ENCODE measurements at regions not wholly inside any gene's neighbourhood (a gene's known extent, or its start where the extent isn't known, plus 50 kb on each side); places are given as distances from the start of the nearest gene placed in this dataset.
"Not testable (repeated sequence)": the region's sequence is repeated elsewhere in the genome, so short reads cannot be mapped to it uniquely, and the experiment has no call there.

GRCh38 chr12:67774983-67775587 is 126.5 kb downstream of the DYRK2 start:
- no peaks in the 10 kb centered on the region for H3K4me1 Mint-ChIP-seq
- ATAC-seq (no peak), DNase-seq (ENCODE audit: low spot score in 2 of 2) (no peak)
- no peak overlapping the region for H3K4me3 Mint-ChIP-seq
- H3K27ac Mint-ChIP-seq, result no peak overlapping the region
- H3K9me3 Mint-ChIP-seq, result no peaks in the 10 kb centered on the region
- H3K36me3 Mint-ChIP-seq, result no peaks in the 10 kb centered on the region

GRCh38 chr12:67780580-67781084 is 132.1 kb downstream of the DYRK2 start:
- H3K4me3 Mint-ChIP-seq, result no peak overlapping the region

GRCh38 chr12:67782573-67782972 is 134.0 kb downstream of the DYRK2 start:
- Mint-ChIP-seq H3K27ac (no peak overlapping the region), H3K36me3 (no peaks in the 10 kb centered on the region), H3K4me1 (peaks cover 6% of the 10 kb centered on the region), H3K4me3 (no peak overlapping the region), H3K9me3 (no peaks in the 10 kb centered on the region)
- ATAC-seq (no peak), DNase-seq (ENCODE audit: low spot score in 2 of 2) (no peak)

More at GRCh38 chr12:67780580-67781084, 132.1 kb downstream of the DYRK2 start:
- Mint-ChIP-seq H3K9me3 (no peaks in the 10 kb centered on the region), H3K36me3 (no peaks in the 10 kb centered on the region), H3K27ac (no peak overlapping the region), H3K4me1 (peaks cover 6% of the 10 kb centered on the region)
- ATAC-seq, result no peak
- DNase-seq (ENCODE audit: low spot score in 2 of 2), result no peak

DNA sequence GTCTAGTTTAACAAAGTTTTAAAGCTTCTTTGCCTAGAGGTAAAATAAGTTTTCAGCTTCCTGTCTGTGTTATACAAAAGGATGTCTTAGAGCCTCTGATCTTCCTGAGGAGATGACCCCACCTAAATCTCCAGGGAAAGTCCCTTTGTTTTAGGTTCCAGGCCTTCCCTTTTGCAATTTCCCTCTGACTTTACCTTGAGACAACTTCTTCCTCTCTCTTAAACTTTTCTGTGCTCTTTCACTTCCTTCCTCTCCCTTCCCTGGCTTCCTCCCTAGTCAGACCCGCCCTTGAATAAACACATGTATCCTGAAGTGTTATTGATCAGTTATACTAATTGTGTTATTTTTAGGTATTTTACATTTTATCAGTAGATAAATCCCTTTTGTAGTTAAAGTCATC is 134.8 kb downstream of the DYRK2 start:
- H3K27ac Mint-ChIP-seq, result no peak overlapping the region
- H3K4me1 Mint-ChIP-seq, result peaks cover 6% of the 10 kb centered on the region
- no peak overlapping the region for H3K4me3 Mint-ChIP-seq
- H3K36me3 Mint-ChIP-seq, result no peaks in the 10 kb centered on the region
- ATAC-seq (no peak), DNase-seq (ENCODE audit: low spot score in 2 of 2) (no peak)
- no peaks in the 10 kb centered on the region for H3K9me3 Mint-ChIP-seq

- no peak overlapping the region for H3K27ac Mint-ChIP-seq
- DNase-seq (ENCODE audit: low spot score in 2 of 2), result no peak
- H3K4me3 Mint-ChIP-seq, result no peak overlapping the region
These were observed 136.3 kb downstream of the DYRK2 start for GRCh38 chr12:67784831-67785230.

DNA sequence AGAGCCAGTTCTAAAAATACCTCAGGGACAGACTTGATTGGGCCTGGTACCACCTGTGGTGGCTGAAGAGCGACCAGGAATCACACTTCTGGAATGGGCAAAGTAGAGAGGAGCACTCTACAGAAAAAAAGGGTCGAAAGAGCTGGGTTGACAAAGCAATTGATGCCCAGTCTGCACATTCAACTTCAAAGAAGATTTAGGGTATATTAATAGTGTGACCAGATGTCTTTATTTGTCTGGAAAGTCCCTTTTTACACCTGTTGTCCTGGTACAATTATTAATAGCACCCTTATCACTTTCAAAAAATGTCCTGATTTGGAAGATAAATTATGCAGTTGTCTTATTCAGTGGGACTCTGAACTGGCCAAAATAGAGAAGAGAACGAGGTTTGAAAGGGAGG is 137.5 kb downstream of the DYRK2 start:
- no peaks in the 10 kb centered on the region for H3K9me3 Mint-ChIP-seq
- H3K36me3 Mint-ChIP-seq, result no peaks in the 10 kb centered on the region
- H3K4me3 Mint-ChIP-seq, result no peak overlapping the region
- DNase-seq (ENCODE audit: low spot score in 2 of 2) (no peak), ATAC-seq (no peak)
- H3K4me1 Mint-ChIP-seq, result peaks cover 6% of the 10 kb centered on the region
- peak overlapping the region; percentile 17 for H3K27ac Mint-ChIP-seq

More at GRCh38 chr12:67784831-67785230, 136.3 kb downstream of the DYRK2 start:
- H3K4me1 Mint-ChIP-seq, result peaks cover 6% of the 10 kb centered on the region
- no peaks in the 10 kb centered on the region for H3K36me3 Mint-ChIP-seq
- no peak for ATAC-seq
- H3K9me3 Mint-ChIP-seq, result no peaks in the 10 kb centered on the region

- peaks cover 6% of the 10 kb centered on the region for H3K4me1 Mint-ChIP-seq
- ATAC-seq (no peak), DNase-seq (ENCODE audit: low spot score in 2 of 2) (no peak)
- H3K27ac Mint-ChIP-seq, result no peak overlapping the region
- no peak overlapping the region for H3K4me3 Mint-ChIP-seq
- H3K9me3 Mint-ChIP-seq, result peaks cover 3% of the 10 kb centered on the region
- H3K36me3 Mint-ChIP-seq, result no peaks in the 10 kb centered on the region
These were observed 139.6 kb downstream of the DYRK2 start for GRCh38 chr12:67788118-67788517.

DNA sequence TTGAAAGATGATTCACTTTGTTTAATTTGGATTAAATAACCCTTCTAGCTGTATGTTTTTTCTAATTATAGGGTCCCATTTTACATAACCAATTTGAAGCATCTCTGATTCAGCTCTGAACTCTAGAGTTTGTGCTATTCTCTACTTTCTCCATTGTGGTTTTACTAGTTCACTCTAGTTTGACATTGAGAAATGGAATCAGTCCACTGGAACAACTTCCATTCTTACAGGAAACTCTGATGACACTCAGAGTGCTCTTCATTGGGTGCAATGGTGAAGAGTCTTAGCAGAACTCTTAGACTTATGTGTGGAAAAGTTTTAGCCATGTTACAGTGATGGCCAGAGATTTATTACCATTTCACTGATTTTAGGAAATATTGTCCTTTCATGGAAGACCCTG is 140.7 kb downstream of the DYRK2 start:
- H3K4me1 Mint-ChIP-seq, result no peaks in the 10 kb centered on the region
- no peak overlapping the region for H3K4me3 Mint-ChIP-seq
- H3K27ac Mint-ChIP-seq, result no peak overlapping the region
- no peak for ATAC-seq
- H3K9me3 Mint-ChIP-seq, result peaks cover 3% of the 10 kb centered on the region
- no peaks in the 10 kb centered on the region for H3K36me3 Mint-ChIP-seq
- no peak for DNase-seq (ENCODE audit: low spot score in 2 of 2)

DNA sequence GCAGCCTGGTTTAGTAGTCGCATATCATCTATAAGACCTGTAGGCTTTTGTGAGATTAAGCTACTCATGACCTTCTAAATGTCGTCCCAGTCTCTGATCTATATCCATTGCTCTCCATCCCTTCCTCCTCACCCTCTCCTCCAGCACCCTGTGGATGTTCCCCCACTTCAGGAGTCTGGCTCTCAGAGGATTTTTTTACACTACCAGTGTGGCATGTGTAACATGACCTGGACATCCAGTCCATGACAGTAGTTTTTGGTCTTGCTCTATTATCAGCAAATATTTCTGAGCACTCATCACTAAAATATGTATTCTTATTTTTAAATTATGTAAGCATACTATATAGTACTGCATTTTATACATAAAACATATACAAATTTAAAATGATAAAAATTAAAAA is 142.1 kb downstream of the DYRK2 start:
- peaks cover 3% of the 10 kb centered on the region for H3K9me3 Mint-ChIP-seq
- no peaks in the 10 kb centered on the region for H3K36me3 Mint-ChIP-seq
- no peak for DNase-seq (ENCODE audit: low spot score in 2 of 2)
- no peak overlapping the region for H3K4me3 Mint-ChIP-seq
- H3K27ac Mint-ChIP-seq, result no peak overlapping the region
- no peak for ATAC-seq
- no peaks in the 10 kb centered on the region for H3K4me1 Mint-ChIP-seq

DNA sequence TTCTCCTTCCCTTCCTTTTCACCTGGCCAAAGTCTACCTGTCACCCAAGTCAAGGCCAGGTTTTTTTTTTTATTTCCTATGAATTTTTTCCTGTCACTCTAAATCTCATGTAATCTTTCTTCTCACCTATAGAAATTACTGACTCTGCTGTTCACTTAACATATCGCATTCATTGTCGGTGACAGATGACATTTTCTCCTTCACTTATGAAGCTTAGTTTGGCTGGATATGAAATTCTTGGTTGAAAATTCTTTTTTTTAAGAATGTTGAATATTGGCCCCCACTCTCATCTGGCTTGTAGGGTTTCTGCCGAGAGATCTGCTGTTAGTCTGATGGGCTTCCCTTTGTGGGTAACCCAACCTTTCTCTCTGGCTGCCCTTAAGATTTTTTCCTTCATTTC is 142.8 kb downstream of the DYRK2 start:
- H3K27ac Mint-ChIP-seq; H3K4me1 Mint-ChIP-seq; H3K36me3 Mint-ChIP-seq; H3K9me3 Mint-ChIP-seq; H3K4me3 Mint-ChIP-seq; ATAC-seq; DNase-seq (ENCODE audit: low spot score in 2 of 2): not testable (repeated sequence)

DNA sequence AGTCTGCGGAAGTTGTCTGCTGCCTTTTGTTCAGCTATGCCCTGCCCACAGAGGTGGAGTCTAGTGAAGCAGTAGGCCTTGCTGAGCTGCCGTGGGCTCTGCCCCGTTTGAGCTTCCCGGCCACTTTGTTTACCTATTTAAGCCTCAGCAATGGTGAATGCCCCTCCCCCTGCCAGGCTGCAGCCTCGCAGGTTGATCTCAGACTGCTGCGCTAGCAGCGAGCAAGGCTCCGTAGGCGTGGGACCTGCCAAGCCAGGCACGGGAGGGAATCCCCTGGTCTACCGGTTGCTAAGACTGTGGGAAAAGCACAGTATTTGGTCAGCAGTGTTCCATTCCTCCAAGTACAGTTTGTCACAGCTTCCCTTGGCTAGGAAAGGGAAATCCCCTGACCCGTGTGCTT is 143.6 kb downstream of the DYRK2 start:
- ATAC-seq (no peak), DNase-seq (ENCODE audit: low spot score in 2 of 2) (no peak)
- H3K4me3 Mint-ChIP-seq, result no peak overlapping the region
- H3K36me3 Mint-ChIP-seq, result no peaks in the 10 kb centered on the region
- peaks cover 3% of the 10 kb centered on the region for H3K9me3 Mint-ChIP-seq
- no peaks in the 10 kb centered on the region for H3K4me1 Mint-ChIP-seq
- no peak overlapping the region for H3K27ac Mint-ChIP-seq

GRCh38 chr12:67794161-67794560 is 145.6 kb downstream of the DYRK2 start:
- peaks cover 3% of the 10 kb centered on the region for H3K9me3 Mint-ChIP-seq
- H3K36me3 Mint-ChIP-seq, result no peaks in the 10 kb centered on the region
- H3K4me1 Mint-ChIP-seq, result peaks cover 3% of the 10 kb centered on the region
- H3K4me3 Mint-ChIP-seq, result no peak overlapping the region
- no peak overlapping the region for H3K27ac Mint-ChIP-seq
- ATAC-seq (no peak), DNase-seq (ENCODE audit: low spot score in 2 of 2) (no peak)

- H3K27ac Mint-ChIP-seq, result no peak overlapping the region
- ATAC-seq, result no peak
- peaks cover 3% of the 10 kb centered on the region for H3K9me3 Mint-ChIP-seq
- no peak for DNase-seq (ENCODE audit: low spot score in 2 of 2)
- H3K4me1 Mint-ChIP-seq, result peaks cover 7% of the 10 kb centered on the region
- H3K36me3 Mint-ChIP-seq, result no peaks in the 10 kb centered on the region
- no peak overlapping the region for H3K4me3 Mint-ChIP-seq
These were observed 146.7 kb downstream of the DYRK2 start for GRCh38 chr12:67795236-67795635.

DNA sequence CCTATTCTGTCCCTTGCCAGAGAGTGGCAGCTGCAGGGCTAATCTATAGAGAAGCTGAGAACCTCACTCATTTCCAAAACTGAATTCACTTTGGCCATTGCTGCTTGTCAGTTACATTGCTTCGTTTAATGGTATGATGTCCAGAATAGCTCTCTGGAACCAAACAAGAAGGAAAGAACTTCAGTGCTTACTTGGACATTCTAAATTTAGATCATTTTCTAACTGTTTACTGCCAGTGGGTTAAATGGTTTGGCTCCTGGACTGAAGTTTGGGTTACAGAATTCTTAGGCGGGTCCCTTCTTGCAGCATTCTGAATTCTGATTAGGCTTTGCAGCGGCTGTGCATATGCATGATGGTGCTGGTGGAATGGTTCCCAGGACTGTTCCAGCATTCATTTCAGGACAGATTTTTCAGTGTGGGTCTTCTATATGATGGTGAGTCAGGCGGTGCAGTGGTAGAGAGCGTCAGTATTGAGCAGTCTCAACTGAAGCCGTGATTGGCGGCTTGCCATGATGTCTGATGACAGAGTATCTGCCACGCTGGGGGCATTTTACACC is 148.7 kb downstream of the DYRK2 start:
- DNase-seq (ENCODE audit: low spot score in 2 of 2) (no peak), ATAC-seq (no peak)
- Mint-ChIP-seq H3K4me1 (peaks cover 7% of the 10 kb centered on the region), H3K27ac (no peak overlapping the region), H3K4me3 (no peak overlapping the region), H3K9me3 (no peaks in the 10 kb centered on the region), H3K36me3 (no peaks in the 10 kb centered on the region)

DNA sequence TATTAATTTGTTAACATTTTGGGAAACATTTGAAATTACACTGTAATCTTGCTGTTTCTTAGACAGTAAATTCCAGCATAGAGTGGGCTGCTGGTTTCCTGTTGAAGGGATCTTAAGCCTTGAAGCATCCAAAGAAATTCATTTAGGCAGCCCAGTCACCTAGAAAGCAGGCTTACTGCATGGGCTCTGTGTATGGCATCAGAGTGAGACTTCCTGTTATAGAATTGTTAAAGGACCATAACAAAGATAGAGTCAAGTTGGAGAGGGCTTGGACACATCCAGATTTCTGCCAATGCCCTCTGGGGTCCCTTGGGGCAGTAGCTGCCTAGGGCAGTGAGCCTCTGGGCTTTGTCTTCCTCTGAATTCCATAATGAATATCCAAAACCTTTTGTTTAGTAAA is 149.2 kb downstream of the DYRK2 start:
- DNase-seq (ENCODE audit: low spot score in 2 of 2) (no peak), ATAC-seq (no peak)
- Mint-ChIP-seq H3K9me3 (no peaks in the 10 kb centered on the region), H3K27ac (no peak overlapping the region), H3K36me3 (no peaks in the 10 kb centered on the region), H3K4me3 (no peak overlapping the region), H3K4me1 (peaks cover 7% of the 10 kb centered on the region)

- ATAC-seq, result no peak
- Mint-ChIP-seq H3K4me1 (peaks cover 7% of the 10 kb centered on the region), H3K9me3 (no peaks in the 10 kb centered on the region), H3K27ac (no peak overlapping the region), H3K4me3 (no peak overlapping the region), H3K36me3 (no peaks in the 10 kb centered on the region)
- no peak for DNase-seq (ENCODE audit: low spot score in 2 of 2)
These were observed 150.2 kb downstream of the DYRK2 start for GRCh38 chr12:67798768-67799167.

Data from stimulated activated effector memory CD8-positive, alpha-beta T cell treated with anti-CD3 and anti-CD28 coated beads, Interleukin-12 subunit alpha, Interleukin-12 subunit beta, amount 100 ng/mL, for 72 hours (primary cell).